ENCODE measurements at regions not wholly inside any gene's neighbourhood (a gene's known extent, or its start where the extent isn't known, plus 50 kb on each side); places are given as distances from the start of the nearest gene placed in this dataset.

GRCh38 chr13:57996717-57997116, 365.2 kb downstream of the PCDH17 start:
- Histone ChIP-seq H3K9me3 (ENCODE audit: control insufficient read depth in 4 of 4, low read length in 3 of 4) (no peaks in the 10 kb centered on the region), H3K27ac (ENCODE audit: low read depth in 1 of 2, low read length in 2 of 2) (no peak overlapping the region), H3K4me1 (ENCODE audit: control insufficient read depth in 4 of 4, insufficient read depth in 4 of 4, low read length in 3 of 4) (no peaks in the 10 kb centered on the region), H3K27me3 (ENCODE audit: control insufficient read depth in 4 of 4, insufficient read depth in 4 of 4, low read length in 3 of 4) (no peaks in the 10 kb centered on the region), H3K4me3 (ENCODE audit: low read depth in 1 of 3, low read length in 3 of 3) (no peak overlapping the region), H3K36me3 (ENCODE audit: control insufficient read depth in 4 of 4, insufficient read depth in 3 of 4, low read depth in 1 of 4, low read length in 3 of 4) (no peaks in the 10 kb centered on the region), H3K9ac (ENCODE audit: low read depth in 1 of 2, low read length in 2 of 2) (no peak overlapping the region)
- no peak for TF ChIP-seq YY1 (IDR thresholded peaks at IDR 0.05)
- TF ChIP-seq GABPA (IDR thresholded peaks at IDR 0.05 in 1 of 2, conservative IDR thresholded peaks at IDR 0.05 in 1 of 2): no peak
- TF ChIP-seq HNF4G (IDR thresholded peaks at IDR 0.05): no peak
- no peak for TF ChIP-seq ZBTB33 (IDR thresholded peaks at IDR 0.05)
- TF ChIP-seq EGR1 (IDR thresholded peaks at IDR 0.05; ENCODE audit: low read depth in 2 of 2): no peak
- TF ChIP-seq FOXA2 (IDR thresholded peaks at IDR 0.05): no peak
- no peak for TF ChIP-seq ATF3 (IDR thresholded peaks at IDR 0.05)
- TF ChIP-seq MAX (IDR thresholded peaks at IDR 0.05): no peak
- no peak for TF ChIP-seq FOXA1 (IDR thresholded peaks at IDR 0.05)
- no peak for TF ChIP-seq JUND (IDR thresholded peaks at IDR 0.05)
- TF ChIP-seq HNF4A (conservative IDR thresholded peaks at IDR 0.05): no peak
- TF ChIP-seq NR2F2 (IDR thresholded peaks at IDR 0.05): no peak
- no peak for TF ChIP-seq RXRA (IDR thresholded peaks at IDR 0.05)
- no peak for TF ChIP-seq REST (IDR thresholded peaks at IDR 0.05)
- no peak for TF ChIP-seq TAF1 (conservative IDR thresholded peaks at IDR 0.05)
- TF ChIP-seq RAD21 (IDR thresholded peaks at IDR 0.05): no peak
- TF ChIP-seq SP1 (IDR thresholded peaks at IDR 0.05): no peak
- TF ChIP-seq CTCF (IDR thresholded peaks at IDR 0.05; ENCODE audit: low read depth, low read length, missing input control): no peak
- DNase-seq (ENCODE audit: low spot score): no peak
- 97% methylated on average over 1 of the region's 1 CpG for WGBS
